ENCODE measurements at regions not wholly inside any gene's neighbourhood (a gene's known extent, or its start where the extent isn't known, plus 50 kb on each side); places are given as distances from the start of the nearest gene placed in this dataset.

GRCh38 chr5:74423383-74423782, 217.1 kb downstream of the ENC1 start:
- H3K36me3 Mint-ChIP-seq (ENCODE audit: insufficient read depth), result no peaks in the 10 kb centered on the region
- no peaks in the 10 kb centered on the region for H3K9me3 Mint-ChIP-seq
- no peak for ATAC-seq

GRCh38 chr5:74422671-74423070, 217.9 kb downstream of the ENC1 start:
- Mint-ChIP-seq H3K36me3 (ENCODE audit: insufficient read depth) (no peaks in the 10 kb centered on the region), H3K9me3 (no peaks in the 10 kb centered on the region), H3K27me3 (ENCODE audit: low read depth) (peaks cover 12% of the 10 kb centered on the region), H3K4me1 (ENCODE audit: low read depth) (no peaks in the 10 kb centered on the region), H3K4me3 (no peak overlapping the region)
- DNase-seq, result no peak
- ATAC-seq, result no peak

More at GRCh38 chr5:74423383-74423782, 217.1 kb downstream of the ENC1 start:
- Mint-ChIP-seq H3K4me3 (no peak overlapping the region), H3K4me1 (ENCODE audit: low read depth) (no peaks in the 10 kb centered on the region), H3K27me3 (ENCODE audit: low read depth) (peaks cover 12% of the 10 kb centered on the region)
- DNase-seq, result no peak

DNA sequence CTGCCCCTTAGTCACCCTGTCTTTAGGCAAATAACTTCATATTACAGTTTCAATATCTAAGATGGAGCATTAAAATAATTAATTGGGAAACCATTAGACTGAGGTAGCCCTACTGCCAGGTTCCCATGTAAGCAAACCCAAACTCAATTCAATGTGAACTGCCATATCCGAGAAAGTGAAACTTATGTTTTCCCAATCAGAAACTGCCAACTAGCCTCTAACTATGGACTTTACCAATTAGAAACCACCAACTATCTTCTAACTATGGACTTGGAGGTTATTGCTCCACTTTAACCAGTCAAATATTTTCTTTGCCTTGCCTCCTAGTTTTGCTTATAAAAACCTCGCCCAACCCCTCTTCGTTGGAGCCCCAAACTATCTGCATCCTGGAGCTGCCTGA, 218.5 kb downstream of the ENC1 start:
- no peak for ATAC-seq
- Mint-ChIP-seq H3K4me1 (ENCODE audit: low read depth) (no peaks in the 10 kb centered on the region), H3K36me3 (ENCODE audit: insufficient read depth) (no peaks in the 10 kb centered on the region), H3K27me3 (ENCODE audit: low read depth) (peaks cover 12% of the 10 kb centered on the region), H3K9me3 (no peaks in the 10 kb centered on the region), H3K4me3 (no peak overlapping the region)
- no peak for DNase-seq

- Mint-ChIP-seq H3K9me3 (no peaks in the 10 kb centered on the region), H3K4me1 (ENCODE audit: low read depth) (no peaks in the 10 kb centered on the region), H3K4me3 (no peak overlapping the region), H3K36me3 (ENCODE audit: insufficient read depth) (no peaks in the 10 kb centered on the region), H3K27me3 (ENCODE audit: low read depth) (peaks cover 14% of the 10 kb centered on the region)
- ATAC-seq (no peak), DNase-seq (no peak)
These were observed 219.2 kb downstream of the ENC1 start for GRCh38 chr5:74421377-74421776.

DNA sequence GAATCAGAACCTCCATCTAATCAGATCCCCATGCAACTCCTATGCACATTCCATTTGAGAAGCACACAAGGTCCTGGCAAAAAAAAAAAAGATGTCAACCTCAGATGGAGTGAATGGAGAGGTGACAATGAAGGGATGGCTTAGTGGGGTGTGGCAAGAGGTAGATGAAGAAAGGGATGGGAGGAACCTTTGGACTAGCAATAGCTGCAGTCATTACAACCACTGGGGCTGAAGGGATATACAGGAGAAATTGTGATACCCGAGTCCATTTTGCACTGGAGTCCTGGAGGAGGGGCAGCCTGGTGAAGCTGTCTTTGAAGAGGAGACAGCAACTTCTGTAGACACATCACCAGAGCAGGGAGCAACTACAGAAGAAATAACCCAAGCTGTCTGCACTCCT, 219.6 kb downstream of the ENC1 start:
- DNase-seq (no peak), ATAC-seq (no peak)
- Mint-ChIP-seq H3K4me3 (no peak overlapping the region), H3K27me3 (ENCODE audit: low read depth) (peaks cover 16% of the 10 kb centered on the region), H3K9me3 (no peaks in the 10 kb centered on the region), H3K36me3 (ENCODE audit: insufficient read depth) (no peaks in the 10 kb centered on the region), H3K4me1 (ENCODE audit: low read depth) (no peaks in the 10 kb centered on the region)

GRCh38 chr5:74420220-74420619, 220.3 kb downstream of the ENC1 start:
- H3K4me3 Mint-ChIP-seq, result no peak overlapping the region
- H3K36me3 Mint-ChIP-seq (ENCODE audit: insufficient read depth), result no peaks in the 10 kb centered on the region
- ATAC-seq, result no peak
- peaks cover 16% of the 10 kb centered on the region for H3K27me3 Mint-ChIP-seq (ENCODE audit: low read depth)
- H3K9me3 Mint-ChIP-seq, result no peaks in the 10 kb centered on the region
- H3K4me1 Mint-ChIP-seq (ENCODE audit: low read depth), result no peaks in the 10 kb centered on the region
- no peak for DNase-seq

DNA sequence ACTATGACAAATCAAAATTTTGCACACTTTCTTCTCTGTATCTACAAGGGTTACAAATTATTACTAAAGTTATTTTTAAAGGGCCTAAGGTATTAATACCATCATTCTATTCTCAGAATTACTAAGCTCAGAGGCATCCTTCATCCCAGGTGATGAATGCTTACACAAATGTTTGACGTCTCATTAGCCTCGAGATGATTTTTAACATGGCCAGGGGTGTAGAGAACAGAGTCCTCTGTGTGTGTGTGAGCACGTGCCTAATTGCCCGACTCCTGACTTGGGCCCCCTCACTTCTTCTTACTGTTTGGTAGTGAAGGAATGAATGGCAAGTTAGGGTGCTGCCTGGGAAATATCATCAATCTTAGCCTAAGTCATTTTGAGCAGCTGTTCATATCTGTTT, 221.1 kb downstream of the ENC1 start:
- H3K4me3 Mint-ChIP-seq, result no peak overlapping the region
- ATAC-seq (no peak), DNase-seq (no peak)
- no peaks in the 10 kb centered on the region for H3K4me1 Mint-ChIP-seq (ENCODE audit: low read depth)
- H3K36me3 Mint-ChIP-seq (ENCODE audit: insufficient read depth), result no peaks in the 10 kb centered on the region
- peaks cover 16% of the 10 kb centered on the region for H3K27me3 Mint-ChIP-seq (ENCODE audit: low read depth)
- H3K9me3 Mint-ChIP-seq, result no peaks in the 10 kb centered on the region

GRCh38 chr5:74418709-74419108, 221.8 kb downstream of the ENC1 start:
- no peaks in the 10 kb centered on the region for H3K9me3 Mint-ChIP-seq
- ATAC-seq (no peak), DNase-seq (no peak)
- no peaks in the 10 kb centered on the region for H3K36me3 Mint-ChIP-seq (ENCODE audit: insufficient read depth)
- H3K4me3 Mint-ChIP-seq, result no peak overlapping the region
- H3K27me3 Mint-ChIP-seq (ENCODE audit: low read depth), result peaks cover 16% of the 10 kb centered on the region
- H3K4me1 Mint-ChIP-seq (ENCODE audit: low read depth), result no peaks in the 10 kb centered on the region

DNA sequence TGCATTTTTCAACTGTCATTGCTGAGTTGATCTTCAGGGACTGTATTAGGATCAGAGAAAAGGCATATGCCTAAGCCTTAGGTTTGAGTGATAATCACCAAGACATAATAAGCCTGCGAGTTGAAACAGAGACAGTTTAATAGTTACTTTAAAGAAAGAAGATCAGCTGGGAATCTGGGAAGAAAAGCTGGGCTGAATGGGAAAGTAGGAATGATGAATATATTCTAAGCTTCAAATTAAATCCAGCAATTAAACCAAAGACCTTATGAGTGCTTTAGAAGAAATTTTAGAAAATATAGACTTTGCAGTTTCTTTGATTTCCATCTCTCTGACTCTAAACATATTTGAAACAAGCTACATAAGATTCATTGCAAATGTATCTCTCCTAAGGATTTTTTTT, 222.3 kb downstream of the ENC1 start:
- ATAC-seq (no peak), DNase-seq (no peak)
- no peaks in the 10 kb centered on the region for H3K36me3 Mint-ChIP-seq (ENCODE audit: insufficient read depth)
- H3K4me1 Mint-ChIP-seq (ENCODE audit: low read depth), result no peaks in the 10 kb centered on the region
- H3K9me3 Mint-ChIP-seq, result no peaks in the 10 kb centered on the region
- peaks cover 16% of the 10 kb centered on the region for H3K27me3 Mint-ChIP-seq (ENCODE audit: low read depth)
- no peak overlapping the region for H3K4me3 Mint-ChIP-seq

DNA sequence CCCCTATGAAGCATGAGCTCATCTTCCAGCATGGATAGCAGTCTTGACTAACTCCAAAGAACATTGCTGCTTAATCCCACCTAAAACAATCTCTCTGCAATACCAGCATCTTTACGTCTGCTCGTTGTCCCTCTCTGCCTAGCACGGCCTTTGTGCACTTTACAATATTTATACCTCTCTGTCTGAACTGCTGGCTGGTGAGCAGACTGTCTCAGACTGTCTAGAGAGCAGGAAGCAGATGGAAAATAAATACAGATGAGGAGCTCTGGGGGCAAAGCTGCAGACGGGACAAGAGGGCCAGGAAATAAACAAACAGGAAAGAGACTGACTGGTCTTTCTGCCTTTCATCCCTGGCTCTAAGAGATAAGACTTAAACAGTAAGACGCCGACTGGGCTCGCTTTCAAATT, 224.8 kb downstream of the ENC1 start:
- no peak overlapping the region for H3K4me3 Mint-ChIP-seq
- no peaks in the 10 kb centered on the region for H3K4me1 Mint-ChIP-seq (ENCODE audit: low read depth)
- no peak for DNase-seq

GRCh38 chr5:74414228-74414627, 226.3 kb downstream of the ENC1 start:
- DNase-seq, result no peak
- no peak for ATAC-seq
- Mint-ChIP-seq H3K9me3 (no peaks in the 10 kb centered on the region), H3K4me3 (no peak overlapping the region), H3K4me1 (ENCODE audit: low read depth) (no peaks in the 10 kb centered on the region), H3K27me3 (ENCODE audit: low read depth) (peaks cover 7% of the 10 kb centered on the region), H3K36me3 (ENCODE audit: insufficient read depth) (no peaks in the 10 kb centered on the region)

More for the DNA sequence above, 224.8 kb downstream of the ENC1 start:
- Mint-ChIP-seq H3K9me3 (no peaks in the 10 kb centered on the region), H3K27me3 (ENCODE audit: low read depth) (peaks cover 7% of the 10 kb centered on the region), H3K36me3 (ENCODE audit: insufficient read depth) (no peaks in the 10 kb centered on the region)
- no peak for ATAC-seq

DNA sequence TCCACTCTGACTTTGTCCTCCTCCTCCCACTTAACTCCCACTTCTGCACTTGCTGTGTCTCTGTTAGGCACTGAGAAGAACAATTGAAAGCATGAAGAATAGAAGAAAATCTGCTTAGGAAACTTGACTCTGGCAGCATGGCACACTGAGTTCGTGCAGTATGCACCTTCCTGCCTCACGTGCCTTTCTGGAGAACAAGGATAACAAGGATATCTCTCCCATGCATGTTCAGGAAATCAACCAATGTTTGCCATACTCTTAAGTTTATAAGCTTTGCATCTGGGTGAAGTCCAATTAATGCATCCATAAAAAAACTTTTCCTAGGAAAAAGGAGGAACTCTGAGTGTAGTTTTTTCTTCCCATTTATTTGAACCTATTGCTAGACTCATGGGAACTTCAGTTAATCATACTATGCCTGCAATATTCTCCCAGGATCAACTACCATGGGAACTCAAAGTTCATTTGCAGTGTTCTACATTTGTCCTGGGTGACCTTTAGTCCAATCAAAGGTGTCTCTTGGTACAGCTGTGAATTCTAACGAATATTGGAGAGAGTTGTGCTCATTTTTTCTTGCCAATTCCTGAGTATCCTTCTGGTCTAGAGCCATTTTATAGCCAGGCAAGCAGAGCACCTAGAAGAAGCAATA, 227.0 kb downstream of the ENC1 start:
- no peaks in the 10 kb centered on the region for H3K4me1 Mint-ChIP-seq (ENCODE audit: low read depth)
- DNase-seq, result no peak
- no peaks in the 10 kb centered on the region for H3K36me3 Mint-ChIP-seq (ENCODE audit: insufficient read depth)
- ATAC-seq, result no peak
- H3K27me3 Mint-ChIP-seq (ENCODE audit: low read depth), result peaks cover 4% of the 10 kb centered on the region
- no peak overlapping the region for H3K4me3 Mint-ChIP-seq
- no peaks in the 10 kb centered on the region for H3K9me3 Mint-ChIP-seq

DNA sequence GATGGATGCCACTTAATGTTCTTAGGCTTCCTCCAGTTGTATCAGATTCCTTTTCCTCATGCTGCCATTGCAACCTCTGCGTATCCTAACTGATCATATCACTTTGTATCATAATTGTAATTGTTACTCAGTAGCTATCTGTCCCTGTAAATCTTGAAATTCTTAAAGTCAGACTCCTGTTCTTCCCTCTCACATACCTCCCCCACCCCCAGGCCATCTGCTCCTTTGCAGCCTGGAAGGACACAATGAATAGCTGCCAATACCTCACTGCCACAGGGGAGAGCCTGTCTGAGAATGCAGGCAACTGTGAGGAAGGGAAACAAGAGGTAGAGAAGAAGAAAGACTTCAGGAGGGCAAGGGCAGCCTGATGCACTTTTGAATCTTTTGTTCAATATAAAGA, 228.5 kb downstream of the ENC1 start:
- ATAC-seq, result no peak
- Mint-ChIP-seq H3K9me3 (no peaks in the 10 kb centered on the region), H3K27me3 (ENCODE audit: low read depth) (peaks cover 4% of the 10 kb centered on the region), H3K4me1 (ENCODE audit: low read depth) (no peaks in the 10 kb centered on the region), H3K4me3 (no peak overlapping the region), H3K36me3 (ENCODE audit: insufficient read depth) (no peaks in the 10 kb centered on the region)
- no peak for DNase-seq

GRCh38 chr5:74409712-74410111, 230.8 kb downstream of the ENC1 start:
- no peak for ATAC-seq
- no peak overlapping the region for H3K4me3 Mint-ChIP-seq
- H3K4me1 Mint-ChIP-seq (ENCODE audit: low read depth), result no peaks in the 10 kb centered on the region
- no peaks in the 10 kb centered on the region for H3K9me3 Mint-ChIP-seq
- H3K36me3 Mint-ChIP-seq (ENCODE audit: insufficient read depth), result no peaks in the 10 kb centered on the region
- H3K27me3 Mint-ChIP-seq (ENCODE audit: low read depth), result peaks cover 2% of the 10 kb centered on the region
- DNase-seq, result no peak

DNA sequence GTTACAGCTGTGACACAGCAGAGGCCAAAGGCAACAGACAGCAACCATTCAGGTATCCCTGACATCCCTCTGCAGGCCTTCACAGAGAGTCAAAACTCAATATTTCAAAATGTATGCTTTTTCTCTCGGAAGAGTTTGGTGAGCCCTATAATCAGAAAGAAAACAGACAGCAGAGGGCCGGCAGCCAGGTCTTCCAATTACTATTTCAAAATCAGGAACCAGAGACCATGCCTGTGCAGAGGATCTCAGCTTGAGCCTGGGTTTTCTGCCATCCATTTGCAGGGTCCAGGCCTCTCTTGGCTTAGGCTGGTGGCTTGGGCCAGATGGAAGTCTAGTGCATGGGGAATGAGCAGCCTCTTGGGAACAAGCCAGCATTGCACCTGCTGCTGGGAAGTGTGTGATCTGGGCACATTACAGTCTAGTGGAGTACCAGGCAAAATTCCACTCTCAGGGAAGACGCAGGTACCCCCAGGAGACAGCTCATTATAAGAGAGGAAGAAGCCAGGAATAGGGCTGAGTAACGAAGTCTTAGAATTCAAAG, 231.3 kb downstream of the ENC1 start:
- ATAC-seq (no peak), DNase-seq (no peak)
- H3K36me3 Mint-ChIP-seq (ENCODE audit: insufficient read depth), result no peaks in the 10 kb centered on the region
- peaks cover 2% of the 10 kb centered on the region for H3K27me3 Mint-ChIP-seq (ENCODE audit: low read depth)
- H3K4me3 Mint-ChIP-seq, result no peak overlapping the region
- no peaks in the 10 kb centered on the region for H3K4me1 Mint-ChIP-seq (ENCODE audit: low read depth)
- H3K9me3 Mint-ChIP-seq, result no peaks in the 10 kb centered on the region
